Hepatocyte (in vitro differentiated cells): ENCODE measurements at regions not wholly inside any gene's neighbourhood (a gene's known extent, or its start where the extent isn't known, plus 50 kb on each side); places are given as distances from the start of the nearest gene placed in this dataset.

Experiments used
- EZH2 ChIP-seq: fragments of 200-600 bp; sonication (generic); IDR thresholded peaks from 2 replicates; pipeline ENCODE4 v1.6.1; 2016; ENCODE audit warnings: antibody characterized with exemption, mild to moderate bottlenecking, borderline replicate concordance
- TF ChIP-seq, protein P1 (sequence below): fragments of 200-600 bp; sonication (generic); IDR thresholded peaks from 2 replicates; pipeline ENCODE4 v1.5.1; 2016; ENCODE audit warnings: antibody characterized with exemption, mild to moderate bottlenecking; ENCODE audit not compliant: poor library complexity

DNA sequence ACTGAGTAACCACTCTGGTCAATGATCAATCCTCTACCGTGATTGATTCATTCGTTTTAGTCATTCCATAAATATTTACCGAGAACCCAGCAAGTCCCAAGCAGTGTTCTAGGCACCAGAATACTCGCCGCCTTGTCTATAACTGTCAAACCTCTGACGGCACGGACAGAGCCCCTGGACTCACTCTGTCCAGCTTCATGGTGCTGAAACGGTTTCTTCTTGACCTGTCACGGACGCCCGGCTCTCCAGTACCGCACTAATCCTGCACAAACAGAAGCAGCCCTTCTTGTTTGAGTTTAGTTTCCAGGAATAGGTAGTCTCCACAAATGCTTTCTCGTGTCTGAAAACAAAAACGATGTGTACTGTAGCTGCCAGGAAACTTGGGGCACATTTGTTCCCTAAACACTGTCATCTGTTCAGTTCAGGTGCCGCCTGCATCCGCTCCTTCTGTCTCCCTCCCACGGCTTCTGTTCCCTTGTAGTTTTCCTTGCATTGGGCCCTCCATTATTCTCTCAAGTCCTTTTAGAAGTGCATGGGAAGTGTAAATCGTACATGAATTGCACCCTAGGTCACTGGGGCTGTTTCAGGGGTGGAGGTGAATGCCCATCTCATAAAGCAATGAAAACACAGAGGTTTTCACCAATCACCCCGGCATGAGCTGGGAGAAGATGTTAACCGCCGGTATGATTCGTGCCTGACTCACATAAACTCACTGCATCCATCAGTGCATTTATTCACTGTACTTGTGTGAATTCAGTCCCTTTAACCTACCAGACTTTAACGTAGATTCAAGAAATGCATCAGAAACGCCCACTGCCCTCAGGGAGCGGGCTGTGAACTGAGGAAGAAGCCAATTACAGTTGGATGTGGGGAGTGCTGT, 209.3 kb upstream of the CDH4 start:
- TF ChIP-seq, protein P1, sequence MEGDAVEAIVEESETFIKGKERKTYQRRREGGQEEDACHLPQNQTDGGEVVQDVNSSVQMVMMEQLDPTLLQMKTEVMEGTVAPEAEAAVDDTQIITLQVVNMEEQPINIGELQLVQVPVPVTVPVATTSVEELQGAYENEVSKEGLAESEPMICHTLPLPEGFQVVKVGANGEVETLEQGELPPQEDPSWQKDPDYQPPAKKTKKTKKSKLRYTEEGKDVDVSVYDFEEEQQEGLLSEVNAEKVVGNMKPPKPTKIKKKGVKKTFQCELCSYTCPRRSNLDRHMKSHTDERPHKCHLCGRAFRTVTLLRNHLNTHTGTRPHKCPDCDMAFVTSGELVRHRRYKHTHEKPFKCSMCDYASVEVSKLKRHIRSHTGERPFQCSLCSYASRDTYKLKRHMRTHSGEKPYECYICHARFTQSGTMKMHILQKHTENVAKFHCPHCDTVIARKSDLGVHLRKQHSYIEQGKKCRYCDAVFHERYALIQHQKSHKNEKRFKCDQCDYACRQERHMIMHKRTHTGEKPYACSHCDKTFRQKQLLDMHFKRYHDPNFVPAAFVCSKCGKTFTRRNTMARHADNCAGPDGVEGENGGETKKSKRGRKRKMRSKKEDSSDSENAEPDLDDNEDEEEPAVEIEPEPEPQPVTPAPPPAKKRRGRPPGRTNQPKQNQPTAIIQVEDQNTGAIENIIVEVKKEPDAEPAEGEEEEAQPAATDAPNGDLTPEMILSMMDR, result no peak
- TF ChIP-seq EZH2, result no peak
